SW480 (cell line): ENCODE measurements at regions not wholly inside any gene's neighbourhood (a gene's known extent, or its start where the extent isn't known, plus 50 kb on each side); places are given as distances from the start of the nearest gene placed in this dataset.
"Not testable (repeated sequence)": the region's sequence is repeated elsewhere in the genome, so short reads cannot be mapped to it uniquely, and the experiment has no call there.

Experiments used
- DNase-seq: peaks from one replicate; pipeline ENCODE4 v3.0.0-alpha.2; 2016; ENCODE audit warnings: low spot score

GRCh38 chr14:53398616-53399015 lies 245.5 kb upstream of the DDHD1 start:
- no peak for DNase-seq

- not testable (repeated sequence) for DNase-seq
Observed at GRCh38 chr14:53395267-53395666, 242.1 kb upstream of the DDHD1 start.

DNA sequence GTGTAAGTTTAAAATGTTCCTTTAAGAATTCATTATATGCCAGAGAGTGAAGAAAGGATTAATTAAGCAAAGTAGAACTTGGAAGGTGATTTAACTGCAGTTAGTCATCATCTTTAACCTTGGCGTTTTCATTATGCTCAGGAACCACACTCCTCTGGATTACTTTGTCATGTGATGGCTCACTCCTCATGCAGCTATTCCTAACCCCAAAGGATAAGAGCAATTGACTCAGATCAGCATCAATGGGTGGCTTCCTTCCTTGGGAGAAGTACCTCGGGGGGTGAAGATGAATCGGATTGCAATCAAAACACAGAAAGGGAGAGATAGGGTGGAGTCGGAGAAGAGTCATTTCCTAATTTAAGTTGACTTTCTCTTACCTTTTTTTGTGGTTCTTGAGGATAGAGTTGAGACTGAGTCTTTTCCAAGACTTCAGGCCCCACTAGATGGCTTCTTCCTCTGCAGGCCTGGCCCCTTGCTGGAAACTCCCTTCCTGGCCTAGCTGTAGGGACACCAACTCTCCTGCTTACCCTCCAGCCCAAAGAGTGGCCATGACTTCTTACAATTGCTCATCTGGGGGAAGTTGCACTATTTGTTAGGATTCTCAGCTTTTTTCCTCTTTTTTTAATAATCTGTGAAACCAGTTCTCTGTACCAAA lies 238.6 kb upstream of the DDHD1 start:
- no peak for DNase-seq

DNA sequence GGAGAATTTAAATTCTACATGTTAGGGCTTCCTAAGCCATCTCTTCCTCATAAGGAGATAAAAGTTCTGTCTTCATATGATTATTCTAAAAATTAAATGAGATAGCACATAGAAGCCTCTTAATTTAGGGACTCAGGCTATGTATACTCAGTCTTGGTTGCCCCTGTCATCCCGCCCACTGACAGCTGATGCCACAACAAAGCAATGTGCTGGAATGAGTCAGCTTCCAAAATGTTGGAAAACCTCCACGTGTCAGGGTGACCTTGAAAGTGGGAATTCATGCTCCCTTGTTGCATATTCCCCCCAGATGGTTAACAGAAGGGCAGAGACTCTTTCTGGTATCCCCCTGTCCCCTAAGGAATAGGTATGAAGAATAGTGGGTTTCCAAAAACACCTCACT lies 238.0 kb upstream of the DDHD1 start:
- DNase-seq = peak; percentile 44

DNA sequence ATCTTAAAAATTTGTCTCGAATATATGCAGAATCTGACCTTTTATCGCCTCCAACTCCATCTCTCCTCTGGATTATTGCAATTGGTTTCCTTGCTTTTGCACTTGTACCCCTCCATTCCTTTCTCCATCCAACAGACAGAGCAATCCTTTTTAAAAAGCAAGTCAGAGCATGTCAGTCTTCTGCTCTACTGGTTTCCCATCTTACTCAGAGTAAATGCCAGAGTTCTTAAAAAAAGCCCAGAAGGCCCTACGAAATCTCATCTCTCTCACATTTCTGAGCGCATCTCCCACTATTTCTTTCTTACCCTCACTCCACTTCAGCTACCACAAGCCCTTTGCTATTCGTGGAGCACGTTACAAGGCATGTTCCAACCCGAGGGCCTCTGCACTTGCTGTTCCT lies 236.9 kb upstream of the DDHD1 start:
- no peak for DNase-seq

DNA sequence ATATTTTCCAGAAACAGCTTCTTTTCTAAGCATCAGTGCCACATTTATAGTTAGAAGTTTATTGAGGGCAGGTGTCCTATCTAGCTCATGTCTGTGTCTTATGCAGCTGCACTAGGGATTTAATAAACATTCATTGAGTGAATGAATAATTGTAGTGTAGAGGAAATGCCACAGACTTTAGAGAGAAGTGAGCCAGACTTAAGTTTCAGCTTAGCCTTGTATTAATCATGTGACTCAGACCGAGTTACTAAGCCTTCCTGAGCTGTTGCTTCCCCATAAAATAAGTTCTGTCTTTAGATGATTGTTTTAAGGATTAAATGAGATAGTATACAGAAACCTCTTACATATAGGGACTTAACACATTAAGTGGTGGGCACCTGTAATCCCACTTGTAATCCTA lies 236.1 kb upstream of the DDHD1 start:
- no peak for DNase-seq

DNA sequence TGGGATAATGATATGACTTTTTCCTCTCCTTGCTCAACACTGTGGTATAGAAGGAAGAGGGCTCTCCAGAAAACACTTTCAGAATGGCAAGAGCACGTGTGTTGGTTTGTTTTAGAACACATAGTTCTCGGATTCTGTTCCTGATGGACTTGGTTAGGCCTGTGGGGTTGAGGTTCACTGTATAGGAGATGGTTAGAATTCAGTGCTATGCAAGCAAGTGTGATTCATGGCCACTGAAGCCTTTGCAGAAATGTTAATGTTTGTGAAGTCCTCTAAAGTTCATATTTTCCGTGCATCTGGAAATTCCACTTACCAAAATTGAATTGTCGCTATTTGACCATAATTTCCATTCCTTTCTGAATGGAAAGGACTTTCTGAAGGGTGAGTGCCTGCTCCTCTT lies 233.2 kb upstream of the DDHD1 start:
- DNase-seq = no peak

DNA sequence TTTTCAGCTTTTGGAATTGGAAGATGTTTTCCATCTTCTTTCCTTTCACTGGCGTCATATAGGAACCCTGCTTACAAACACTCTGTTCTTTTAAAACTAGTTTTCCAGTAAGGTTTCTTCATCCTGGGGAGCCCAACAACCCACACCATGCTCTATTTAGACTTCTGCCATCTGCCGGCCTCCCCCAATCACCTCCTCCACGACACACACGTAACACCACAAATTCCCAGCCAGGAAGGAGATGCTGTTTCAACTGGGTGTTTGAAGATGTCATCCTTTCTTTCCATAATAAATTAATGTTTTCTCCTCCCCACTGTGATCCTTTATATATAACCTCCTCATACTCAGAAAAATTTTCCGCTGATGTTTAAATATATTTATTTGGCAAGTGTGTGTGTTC lies 231.4 kb upstream of the DDHD1 start:
- no peak for DNase-seq

- no peak for DNase-seq
Observed at GRCh38 chr14:53384073-53384472, 230.9 kb upstream of the DDHD1 start.

DNA sequence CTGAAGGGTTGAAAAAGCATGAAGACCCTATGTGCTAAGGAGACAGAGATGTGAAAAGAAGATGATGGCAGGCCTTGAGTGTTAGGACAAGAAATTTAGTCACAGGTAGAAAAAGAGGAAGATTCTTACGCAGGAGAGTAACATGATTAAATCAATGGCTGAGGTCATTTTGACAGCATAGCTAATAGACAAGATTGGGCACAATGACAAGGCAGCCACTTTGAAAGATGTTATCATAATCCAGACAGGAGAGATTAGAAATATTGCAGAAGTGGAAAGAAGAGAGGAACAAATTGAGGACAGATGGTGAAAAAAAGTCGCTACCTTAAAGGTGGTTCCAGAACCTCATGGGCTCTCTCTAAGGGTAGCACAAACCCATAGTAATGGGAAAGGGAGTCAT lies 228.8 kb upstream of the DDHD1 start:
- no peak for DNase-seq

DNA sequence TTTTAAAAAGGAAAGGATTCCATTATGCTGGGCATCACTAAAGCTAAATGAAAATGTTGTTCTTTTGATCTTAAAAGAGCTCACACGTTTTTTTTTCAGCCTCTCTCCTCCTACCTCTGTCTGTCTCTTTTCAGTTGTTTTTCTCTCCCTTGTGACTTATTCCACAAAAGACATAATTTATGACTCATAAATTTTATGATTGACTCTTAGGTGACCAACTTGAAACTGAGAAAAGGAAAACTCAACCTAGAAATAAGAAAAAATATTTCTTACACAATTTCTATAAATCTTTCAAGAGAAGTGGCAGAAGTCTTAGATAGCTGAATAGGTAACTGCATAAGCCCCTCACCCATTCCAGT lies 227.7 kb upstream of the DDHD1 start:
- no peak for DNase-seq

- no peak for DNase-seq
Observed at GRCh38 chr14:53380052-53380866, 227.1 kb upstream of the DDHD1 start.

DNA sequence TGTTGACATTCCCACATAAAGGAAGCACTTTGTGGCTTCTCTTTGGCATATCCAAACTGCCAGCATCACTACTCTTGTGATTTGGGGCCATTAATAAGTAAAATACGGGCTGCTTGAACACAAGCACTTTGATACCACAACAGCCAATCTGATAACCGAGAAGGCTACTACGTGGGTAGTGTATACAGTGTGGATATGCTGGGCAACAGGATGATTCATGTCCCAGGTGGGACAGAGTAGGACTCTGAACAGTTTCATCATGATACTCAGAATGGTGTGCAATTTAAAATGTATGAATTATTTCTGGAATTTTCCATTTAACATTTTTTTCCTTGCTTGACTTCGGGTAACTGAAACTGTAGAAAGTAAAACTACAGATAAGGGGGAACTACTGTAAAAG lies 225.0 kb upstream of the DDHD1 start:
- no peak for DNase-seq

GRCh38 chr14:53376064-53376463 lies 222.9 kb upstream of the DDHD1 start:
- no peak for DNase-seq

GRCh38 chr14:53375599-53375998 lies 222.5 kb upstream of the DDHD1 start:
- DNase-seq = no peak

GRCh38 chr14:53368711-53369201 lies 215.6 kb upstream of the DDHD1 start:
- no peak for DNase-seq

- no peak for DNase-seq
Observed at GRCh38 chr14:53368066-53368465, 214.9 kb upstream of the DDHD1 start.

GRCh38 chr14:53367644-53368026 lies 214.5 kb upstream of the DDHD1 start:
- DNase-seq = no peak

GRCh38 chr14:53365486-53366130 lies 212.5 kb upstream of the DDHD1 start:
- DNase-seq = no peak

DNA sequence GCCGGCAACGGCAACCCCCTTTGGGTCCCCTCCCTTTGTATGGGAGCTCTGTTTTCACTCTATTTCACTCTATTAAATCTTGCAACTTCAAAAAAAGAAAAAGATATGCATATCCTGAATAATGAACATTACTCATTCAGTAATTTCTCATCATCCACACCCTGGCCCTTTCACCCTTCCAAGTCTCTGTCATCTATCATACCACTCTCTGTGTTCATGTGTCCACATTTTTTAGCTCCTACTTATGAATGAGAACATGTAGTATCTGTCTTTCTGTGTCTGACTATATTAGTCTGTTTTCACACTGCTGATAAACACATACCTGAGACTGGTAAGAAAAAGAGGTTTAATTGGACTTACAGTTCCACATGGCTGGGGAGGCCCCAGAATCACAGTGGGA lies 209.8 kb upstream of the DDHD1 start:
- DNase-seq = not testable (repeated sequence)

DNA sequence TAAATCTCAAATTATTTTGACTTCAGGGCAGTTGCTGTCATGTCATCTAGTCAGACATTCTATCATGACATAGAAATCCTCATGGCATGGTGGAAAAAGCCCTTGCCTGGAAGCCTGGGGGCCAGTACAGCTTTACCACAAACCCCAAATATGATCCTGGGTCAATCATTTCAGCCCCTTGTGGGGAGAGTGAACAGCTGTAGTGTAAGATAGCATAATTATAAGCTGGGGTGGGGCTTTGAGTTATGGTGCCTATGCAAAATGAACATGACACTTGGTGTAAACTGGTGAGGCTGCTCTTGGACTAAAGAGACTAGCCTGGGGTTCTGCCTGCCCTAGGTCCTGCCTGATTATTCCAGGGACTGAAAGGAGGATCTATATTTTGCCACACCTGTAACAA lies 207.7 kb upstream of the DDHD1 start:
- no peak for DNase-seq

DNA sequence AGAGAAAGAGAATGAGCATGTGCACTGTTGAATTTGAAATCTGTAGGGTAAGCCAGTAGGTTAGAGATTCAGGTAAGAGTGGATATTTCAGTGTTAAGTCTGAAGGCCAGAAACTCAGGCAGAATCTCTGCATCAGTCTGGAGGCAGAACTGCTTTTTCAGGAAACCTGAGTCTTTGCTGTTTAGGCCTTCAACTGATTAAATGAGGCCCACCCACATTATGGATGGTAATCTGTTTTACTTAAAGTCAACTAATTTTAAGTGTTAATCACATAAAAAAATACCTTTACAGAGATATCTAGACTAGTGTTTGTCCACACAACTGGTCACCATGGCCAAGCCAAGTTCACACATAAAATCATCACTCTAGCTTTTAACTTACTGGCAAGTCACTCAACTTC lies 205.0 kb upstream of the DDHD1 start:
- no peak for DNase-seq
